K562 (cell line): ENCODE measurements at regions not wholly inside any gene's neighbourhood (a gene's known extent, or its start where the extent isn't known, plus 50 kb on each side); places are given as distances from the start of the nearest gene placed in this dataset.
A peak's percentile ranks its signal among the peaks of the same experiment; 100 is the strongest.

Experiments
- ATF1 ChIP-seq, 2 experiments: fragments of 450-650 bp in 1 of 2; IDR thresholded peaks; 2 replicates each; pipeline ENCODE4 v1.6.1; 2016; ENCODE audit warnings: missing compliant biosample characterization in 1 of 2, missing genetic modification characterization in 1 of 2
- EHMT2 ChIP-seq: fragments of 450-650 bp; IDR thresholded peaks from 2 replicates; pipeline ENCODE4 v1.6.1; 2018; ENCODE audit warnings: antibody characterized with exemption
- ESRRA ChIP-seq: fragments of 450-650 bp; IDR thresholded peaks from 2 replicates; pipeline ENCODE4 v1.6.1; 2014; ENCODE audit warnings: low read depth, mild to moderate bottlenecking, moderate library complexity, borderline replicate concordance
- OTX1 ChIP-seq: fragments of 450-650 bp; formaldehyde crosslinking; IDR thresholded peaks from 2 replicates; pipeline ENCODE4 v1.4.0; 2022; ENCODE audit warnings: mild to moderate bottlenecking
- SAFB ChIP-seq: fragments of 200-400 bp; formaldehyde crosslinking; IDR thresholded peaks from 2 replicates; pipeline ENCODE4 v1.6.1; 2017; ENCODE audit warnings: low read depth, low read length, borderline replicate concordance
- SMAD3 ChIP-seq: fragments of 450-650 bp; formaldehyde crosslinking; conservative IDR thresholded peaks from 2 replicates; pipeline ENCODE4 v1.4.0; 2020; ENCODE audit warnings: mild to moderate bottlenecking
- ZEB2 ChIP-seq: fragments of 450-650 bp; IDR thresholded peaks from 2 replicates; pipeline ENCODE4 v1.6.1; 2016
- ZNF217 ChIP-seq: sonication (generic); formaldehyde crosslinking; IDR thresholded peaks from 2 replicates; pipeline ENCODE4 v1.8.0; 2022; ENCODE audit warnings: mild to moderate bottlenecking, missing genetic modification reagents
- ZNF592 ChIP-seq: fragments of 450-650 bp; IDR thresholded peaks from 2 replicates; pipeline ENCODE4 v1.6.1; 2017; ENCODE audit warnings: antibody characterized with exemption, mild to moderate bottlenecking
- TF ChIP-seq, protein P1 (sequence below), 2 experiments: fragments of 450-650 bp; formaldehyde crosslinking in 1 of 2; IDR thresholded peaks; 2 replicates each; pipeline versions ENCODE4 v1.4.0 to v1.6.1; 2014 to 2020; ENCODE audit warnings: mild to moderate bottlenecking in 2 of 2, borderline replicate concordance in 1 of 2, low read depth in 1 of 2
- TF ChIP-seq, protein P2 (sequence below), 3 experiments: fragments of 200-800 bp in 1 of 3; fragments of 250-450 bp in 1 of 3; fragments of 450-650 bp in 1 of 3; sonication (Bioruptor Pico) in 1 of 3; sonication (Bioruptor generic) in 1 of 3; formaldehyde crosslinking in 1 of 3; IDR thresholded peaks; 2 replicates each; pipeline versions ENCODE4 v1.6.1 to v1.8.0; 2016 to 2022; ENCODE audit warnings: mild to moderate bottlenecking in 2 of 3, missing genetic modification characterization in 2 of 3, missing compliant biosample characterization in 1 of 3, moderate library complexity in 1 of 3

- no peak for TF ChIP-seq SMAD3
- TF ChIP-seq ESRRA = 0 out of 2 replicates have a peak, but pooled peaks have one; percentile 21
- TF ChIP-seq ZEB2 = peak; percentile 28; the same call in 1 of the 2 replicates
- TF ChIP-seq ZNF217 (CRISPR knock-in tag) = no peak
- TF ChIP-seq, protein P1, sequence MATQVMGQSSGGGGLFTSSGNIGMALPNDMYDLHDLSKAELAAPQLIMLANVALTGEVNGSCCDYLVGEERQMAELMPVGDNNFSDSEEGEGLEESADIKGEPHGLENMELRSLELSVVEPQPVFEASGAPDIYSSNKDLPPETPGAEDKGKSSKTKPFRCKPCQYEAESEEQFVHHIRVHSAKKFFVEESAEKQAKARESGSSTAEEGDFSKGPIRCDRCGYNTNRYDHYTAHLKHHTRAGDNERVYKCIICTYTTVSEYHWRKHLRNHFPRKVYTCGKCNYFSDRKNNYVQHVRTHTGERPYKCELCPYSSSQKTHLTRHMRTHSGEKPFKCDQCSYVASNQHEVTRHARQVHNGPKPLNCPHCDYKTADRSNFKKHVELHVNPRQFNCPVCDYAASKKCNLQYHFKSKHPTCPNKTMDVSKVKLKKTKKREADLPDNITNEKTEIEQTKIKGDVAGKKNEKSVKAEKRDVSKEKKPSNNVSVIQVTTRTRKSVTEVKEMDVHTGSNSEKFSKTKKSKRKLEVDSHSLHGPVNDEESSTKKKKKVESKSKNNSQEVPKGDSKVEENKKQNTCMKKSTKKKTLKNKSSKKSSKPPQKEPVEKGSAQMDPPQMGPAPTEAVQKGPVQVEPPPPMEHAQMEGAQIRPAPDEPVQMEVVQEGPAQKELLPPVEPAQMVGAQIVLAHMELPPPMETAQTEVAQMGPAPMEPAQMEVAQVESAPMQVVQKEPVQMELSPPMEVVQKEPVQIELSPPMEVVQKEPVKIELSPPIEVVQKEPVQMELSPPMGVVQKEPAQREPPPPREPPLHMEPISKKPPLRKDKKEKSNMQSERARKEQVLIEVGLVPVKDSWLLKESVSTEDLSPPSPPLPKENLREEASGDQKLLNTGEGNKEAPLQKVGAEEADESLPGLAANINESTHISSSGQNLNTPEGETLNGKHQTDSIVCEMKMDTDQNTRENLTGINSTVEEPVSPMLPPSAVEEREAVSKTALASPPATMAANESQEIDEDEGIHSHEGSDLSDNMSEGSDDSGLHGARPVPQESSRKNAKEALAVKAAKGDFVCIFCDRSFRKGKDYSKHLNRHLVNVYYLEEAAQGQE (IDR thresholded peaks at IDR 0.05; ENCODE audit: borderline replicate concordance) = no peak
- TF ChIP-seq, protein P1 (CRISPR knock-in tag; IDR thresholded peaks at IDR 0.05; ENCODE audit: low read depth) = no peak
- TF ChIP-seq EHMT2 = peak; percentile 87
- TF ChIP-seq ZNF592 = peak; percentile 28; the same call in 1 of the 2 replicates
- peak; percentile 94 for TF ChIP-seq OTX1
- no peak for TF ChIP-seq ATF1 (CRISPR knock-in tag; IDR thresholded peaks at IDR 0.05)
- peak; percentile 45; the same call in 1 of the 2 replicates for TF ChIP-seq ATF1 (tag; IDR thresholded peaks at IDR 0.05)
- no peak for TF ChIP-seq SAFB
- TF ChIP-seq, protein P2, sequence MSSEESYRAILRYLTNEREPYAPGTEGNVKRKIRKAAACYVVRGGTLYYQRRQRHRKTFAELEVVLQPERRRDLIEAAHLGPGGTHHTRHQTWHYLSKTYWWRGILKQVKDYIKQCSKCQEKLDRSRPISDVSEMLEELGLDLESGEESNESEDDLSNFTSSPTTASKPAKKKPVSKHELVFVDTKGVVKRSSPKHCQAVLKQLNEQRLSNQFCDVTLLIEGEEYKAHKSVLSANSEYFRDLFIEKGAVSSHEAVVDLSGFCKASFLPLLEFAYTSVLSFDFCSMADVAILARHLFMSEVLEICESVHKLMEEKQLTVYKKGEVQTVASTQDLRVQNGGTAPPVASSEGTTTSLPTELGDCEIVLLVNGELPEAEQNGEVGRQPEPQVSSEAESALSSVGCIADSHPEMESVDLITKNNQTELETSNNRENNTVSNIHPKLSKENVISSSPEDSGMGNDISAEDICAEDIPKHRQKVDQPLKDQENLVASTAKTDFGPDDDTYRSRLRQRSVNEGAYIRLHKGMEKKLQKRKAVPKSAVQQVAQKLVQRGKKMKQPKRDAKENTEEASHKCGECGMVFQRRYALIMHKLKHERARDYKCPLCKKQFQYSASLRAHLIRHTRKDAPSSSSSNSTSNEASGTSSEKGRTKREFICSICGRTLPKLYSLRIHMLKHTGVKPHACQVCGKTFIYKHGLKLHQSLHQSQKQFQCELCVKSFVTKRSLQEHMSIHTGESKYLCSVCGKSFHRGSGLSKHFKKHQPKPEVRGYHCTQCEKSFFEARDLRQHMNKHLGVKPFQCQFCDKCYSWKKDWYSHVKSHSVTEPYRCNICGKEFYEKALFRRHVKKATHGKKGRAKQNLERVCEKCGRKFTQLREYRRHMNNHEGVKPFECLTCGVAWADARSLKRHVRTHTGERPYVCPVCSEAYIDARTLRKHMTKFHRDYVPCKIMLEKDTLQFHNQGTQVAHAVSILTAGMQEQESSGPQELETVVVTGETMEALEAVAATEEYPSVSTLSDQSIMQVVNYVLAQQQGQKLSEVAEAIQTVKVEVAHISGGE (CRISPR knock-in tag; IDR thresholded peaks at IDR 0.05) = 0 out of 6 replicates have a peak, but pooled peaks of 1 of the 3 experiments have one; percentile 31
Observed at GRCh38 chr14:65243766-65244442, 141.6 kb upstream of the MAX start (continued).
